Mesodermal cell (in vitro differentiated cells): ENCODE measurements at regions not wholly inside any gene's neighbourhood (a gene's known extent, or its start where the extent isn't known, plus 50 kb on each side); places are given as distances from the start of the nearest gene placed in this dataset.

ENCODE experiments used
- H3K27ac ChIP-seq: 2 replicates; pipeline ENCODE4 v1.7.0; 2013; ENCODE audit warnings: mild to moderate bottlenecking, low read depth, low read length, moderate library complexity; ENCODE audit not compliant: severe bottlenecking
- H3K36me3 ChIP-seq: 2 replicates; pipeline ENCODE4 v1.7.1; 2013; ENCODE audit warnings: mild to moderate bottlenecking, low read length, moderate library complexity; ENCODE audit not compliant: control insufficient read depth, insufficient read depth
- H3K4me1 ChIP-seq: one replicate; pipeline ENCODE4 v1.7.1; 2013; ENCODE audit warnings: mild to moderate bottlenecking, low read length; ENCODE audit not compliant: insufficient read depth, control insufficient read depth, poor library complexity, severe bottlenecking
- H3K4me3 ChIP-seq: 2 replicates; pipeline ENCODE4 v1.7.0; 2013; ENCODE audit warnings: low read length, control low read depth, mild to moderate bottlenecking; ENCODE audit not compliant: insufficient read depth, poor library complexity, severe bottlenecking; ENCODE audit errors: extremely low read depth
- H3K9me3 ChIP-seq: 2 replicates; pipeline ENCODE4 v1.7.1; 2013; ENCODE audit warnings: mild to moderate bottlenecking, low read length, moderate library complexity; ENCODE audit not compliant: control insufficient read depth
- WGBS, 2 experiments: methylation state at CpG; one replicate each; pipeline ENCODE4 v1.1.5; 2013; ENCODE audit warnings: missing lambda C conversion rate in 2 of 2; ENCODE audit not compliant: insufficient coverage in 2 of 2; 5-methylcytosine and 5-hydroxymethylcytosine counted together

- 69 to 86% methylated on average over 5 to 6 of the region's 6 CpGs for WGBS, 2 experiments
- no peaks in the 10 kb centered on the region for H3K9me3 ChIP-seq
- no peak overlapping the region for H3K27ac ChIP-seq
Observed at GRCh38 chr16:9251026-9251425, 159.6 kb downstream of the HAPSTR1 start.

GRCh38 chr16:9254863-9255262 is 163.4 kb downstream of the HAPSTR1 start:
- no peaks in the 10 kb centered on the region for H3K9me3 ChIP-seq
- H3K27ac ChIP-seq, result no peak overlapping the region
- H3K4me1 ChIP-seq, result peaks cover 13% of the 10 kb centered on the region
- H3K36me3 ChIP-seq, result no peaks in the 10 kb centered on the region
- 50% methylated on average over 1 of the region's 1 CpG; no CpG with 5 or more reads in 1 of the 2 experiments for WGBS, 2 experiments
- H3K4me3 ChIP-seq, result no peak overlapping the region

More at GRCh38 chr16:9251026-9251425, 159.6 kb downstream of the HAPSTR1 start:
- Histone ChIP-seq H3K4me1 (peaks cover 13% of the 10 kb centered on the region), H3K36me3 (no peaks in the 10 kb centered on the region), H3K4me3 (no peak overlapping the region)

GRCh38 chr16:9256196-9256595 is 164.8 kb downstream of the HAPSTR1 start:
- Histone ChIP-seq H3K9me3 (no peaks in the 10 kb centered on the region), H3K27ac (no peak overlapping the region), H3K4me3 (no peak overlapping the region), H3K4me1 (peaks cover 12% of the 10 kb centered on the region), H3K36me3 (no peaks in the 10 kb centered on the region)
- WGBS, 2 experiments, result 28 to 38% methylated on average over 6 of the region's 6 CpGs

- H3K4me3 ChIP-seq, result no peak overlapping the region
- 90% methylated on average over 1 of the region's 1 CpG; no CpG with 5 or more reads in 1 of the 2 experiments for WGBS, 2 experiments
- no peak overlapping the region for H3K27ac ChIP-seq
- peaks cover 12% of the 10 kb centered on the region for H3K4me1 ChIP-seq
- H3K9me3 ChIP-seq, result no peaks in the 10 kb centered on the region
- H3K36me3 ChIP-seq, result no peaks in the 10 kb centered on the region
Observed at GRCh38 chr16:9257843-9258242, 166.4 kb downstream of the HAPSTR1 start.

GRCh38 chr16:9258423-9259051 is 167.1 kb downstream of the HAPSTR1 start:
- peaks cover 16% of the 10 kb centered on the region for H3K4me1 ChIP-seq
- no peak overlapping the region for H3K4me3 ChIP-seq
- 55 to 62% methylated on average over 11 to 12 of the region's 14 CpGs for WGBS, 2 experiments
- H3K27ac ChIP-seq, result no peak overlapping the region
- H3K9me3 ChIP-seq, result no peaks in the 10 kb centered on the region
- no peaks in the 10 kb centered on the region for H3K36me3 ChIP-seq

GRCh38 chr16:9259914-9260608 is 168.6 kb downstream of the HAPSTR1 start:
- Histone ChIP-seq H3K4me3 (no peak overlapping the region), H3K27ac (no peak overlapping the region), H3K4me1 (peaks cover 16% of the 10 kb centered on the region), H3K9me3 (no peaks in the 10 kb centered on the region), H3K36me3 (no peaks in the 10 kb centered on the region)
- WGBS, 2 experiments, result 82 to 90% methylated on average over 4 to 5 of the region's 7 CpGs

GRCh38 chr16:9260666-9261065 is 169.2 kb downstream of the HAPSTR1 start:
- 56 to 75% methylated on average over 2 of the region's 4 CpGs for WGBS, 2 experiments

GRCh38 chr16:9261376-9261775 is 169.9 kb downstream of the HAPSTR1 start:
- H3K9me3 ChIP-seq, result no peaks in the 10 kb centered on the region
- H3K4me3 ChIP-seq, result no peak overlapping the region
- H3K27ac ChIP-seq, result no peak overlapping the region
- H3K36me3 ChIP-seq, result no peaks in the 10 kb centered on the region
- 98% methylated on average over 4 of the region's 5 CpGs; no CpG with 5 or more reads in 1 of the 2 experiments for WGBS, 2 experiments
- peaks cover 10% of the 10 kb centered on the region for H3K4me1 ChIP-seq

More at GRCh38 chr16:9260666-9261065, 169.2 kb downstream of the HAPSTR1 start:
- H3K4me1 ChIP-seq, result peaks cover 12% of the 10 kb centered on the region
- no peak overlapping the region for H3K27ac ChIP-seq
- H3K4me3 ChIP-seq, result no peak overlapping the region
- no peaks in the 10 kb centered on the region for H3K9me3 ChIP-seq
- no peaks in the 10 kb centered on the region for H3K36me3 ChIP-seq

- peaks cover 10% of the 10 kb centered on the region for H3K4me1 ChIP-seq
- no peaks in the 10 kb centered on the region for H3K9me3 ChIP-seq
- H3K4me3 ChIP-seq, result no peak overlapping the region
- 91 to 92% methylated on average over 6 to 14 of the region's 15 CpGs for WGBS, 2 experiments
- H3K27ac ChIP-seq, result no peak overlapping the region
- H3K36me3 ChIP-seq, result no peaks in the 10 kb centered on the region
Observed at GRCh38 chr16:9262941-9263715, 171.7 kb downstream of the HAPSTR1 start.

- Histone ChIP-seq H3K27ac (no peak overlapping the region), H3K9me3 (no peaks in the 10 kb centered on the region), H3K36me3 (no peaks in the 10 kb centered on the region), H3K4me1 (peaks cover 10% of the 10 kb centered on the region), H3K4me3 (no peak overlapping the region)
- WGBS, 2 experiments, result 82 to 96% methylated on average over 3 to 5 of the region's 5 CpGs
Observed at GRCh38 chr16:9264067-9264466, 172.6 kb downstream of the HAPSTR1 start.
